H1 (cell line): ENCODE measurements at regions not wholly inside any gene's neighbourhood (a gene's known extent, or its start where the extent isn't known, plus 50 kb on each side); places are given as distances from the start of the nearest gene placed in this dataset.

Source experiments
- GABPA ChIP-seq: IDR thresholded peaks from 2 replicates; pipeline ENCODE4 v1.6.1; 2011; ENCODE audit warnings: mild to moderate bottlenecking, low read length, moderate library complexity, borderline replicate concordance; ENCODE audit not compliant: insufficient read depth
- JUN ChIP-seq: IDR thresholded peaks from 2 replicates; pipeline ENCODE4 v1.6.1; 2011; ENCODE audit warnings: low read depth, mild to moderate bottlenecking, improper control_type of control experiment, low read length
- RXRA ChIP-seq: IDR thresholded peaks from 2 replicates; pipeline ENCODE4 v1.6.1; 2011; ENCODE audit warnings: low read depth, mild to moderate bottlenecking, low read length, moderate library complexity; ENCODE audit not compliant: insufficient read depth
- SIX5 ChIP-seq: IDR thresholded peaks from 2 replicates; pipeline ENCODE4 v1.6.1; 2011; ENCODE audit warnings: mild to moderate bottlenecking, low read depth, low read length
- SP1 ChIP-seq: IDR thresholded peaks from 2 replicates; pipeline ENCODE4 v1.6.1; 2011; ENCODE audit warnings: low read depth, low read length
- TF ChIP-seq, protein P1 (sequence below), 3 experiments: IDR thresholded peaks; 1 replicate in 2 of 3; 2 replicates in 1 of 3; pipeline versions ENCODE4 v1.5.1 to v1.6.1; 2011; ENCODE audit warnings: low read length in 3 of 3, mild to moderate bottlenecking in 3 of 3, inconsistent platforms in 2 of 3, low read depth in 1 of 3, moderate library complexity in 1 of 3; ENCODE audit not compliant: insufficient read depth in 1 of 3; ENCODE audit errors: control extremely low read depth in 1 of 3

DNA sequence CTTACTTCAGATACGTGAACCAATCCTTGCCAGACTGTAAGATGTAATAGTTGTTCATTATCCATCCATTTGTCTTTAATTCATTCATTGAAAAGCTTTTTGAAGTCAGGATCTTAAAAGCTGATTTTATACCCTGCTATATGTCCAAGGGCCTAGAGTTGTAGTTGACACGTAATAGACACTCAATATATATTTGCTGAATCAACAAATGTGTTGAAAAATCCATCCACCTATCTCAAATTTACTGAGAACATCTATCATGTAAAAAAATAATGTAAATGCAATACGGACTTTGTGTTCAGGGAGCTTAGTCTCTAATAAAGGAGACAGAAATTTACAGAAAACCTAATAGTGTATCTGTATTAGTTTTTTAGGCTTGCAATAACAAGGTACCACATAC, 521.0 kb downstream of the METTL15 start (continued):
- TF ChIP-seq, protein P1, sequence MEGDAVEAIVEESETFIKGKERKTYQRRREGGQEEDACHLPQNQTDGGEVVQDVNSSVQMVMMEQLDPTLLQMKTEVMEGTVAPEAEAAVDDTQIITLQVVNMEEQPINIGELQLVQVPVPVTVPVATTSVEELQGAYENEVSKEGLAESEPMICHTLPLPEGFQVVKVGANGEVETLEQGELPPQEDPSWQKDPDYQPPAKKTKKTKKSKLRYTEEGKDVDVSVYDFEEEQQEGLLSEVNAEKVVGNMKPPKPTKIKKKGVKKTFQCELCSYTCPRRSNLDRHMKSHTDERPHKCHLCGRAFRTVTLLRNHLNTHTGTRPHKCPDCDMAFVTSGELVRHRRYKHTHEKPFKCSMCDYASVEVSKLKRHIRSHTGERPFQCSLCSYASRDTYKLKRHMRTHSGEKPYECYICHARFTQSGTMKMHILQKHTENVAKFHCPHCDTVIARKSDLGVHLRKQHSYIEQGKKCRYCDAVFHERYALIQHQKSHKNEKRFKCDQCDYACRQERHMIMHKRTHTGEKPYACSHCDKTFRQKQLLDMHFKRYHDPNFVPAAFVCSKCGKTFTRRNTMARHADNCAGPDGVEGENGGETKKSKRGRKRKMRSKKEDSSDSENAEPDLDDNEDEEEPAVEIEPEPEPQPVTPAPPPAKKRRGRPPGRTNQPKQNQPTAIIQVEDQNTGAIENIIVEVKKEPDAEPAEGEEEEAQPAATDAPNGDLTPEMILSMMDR (IDR thresholded peaks at IDR 0.05; ENCODE audit: control extremely low read depth in 1 of 3, insufficient read depth in 1 of 3, low read depth in 1 of 3, low read length in 3 of 3), result no peak
- TF ChIP-seq JUN, result no peak
- no peak for TF ChIP-seq SIX5
- TF ChIP-seq GABPA, result no peak
- no peak for TF ChIP-seq SP1
- TF ChIP-seq RXRA, result no peak
